Astrocyte of the spinal cord (primary cell): ENCODE measurements at regions not wholly inside any gene's neighbourhood (a gene's known extent, or its start where the extent isn't known, plus 50 kb on each side); places are given as distances from the start of the nearest gene placed in this dataset.

Source experiments
- DNase-seq: peaks from one replicate; pipeline ENCODE4 v3.0.0; 2011; ENCODE audit warnings: low read depth, low spot score
- H3K4me3 ChIP-seq: 2 replicates; pipeline ENCODE4 v1.5.1; 2011; ENCODE audit warnings: low read depth, mild to moderate bottlenecking, low read length, moderate library complexity
- in situ Hi-C: cut with HindIII; loops from 2 replicates; pipeline ENCODE4 v1.10.0; 2017; ENCODE audit warnings: low sequenced_read_pairs
- TF ChIP-seq, protein P1 (sequence below): IDR thresholded peaks from 2 replicates; pipeline ENCODE4 v1.5.1; 2012; ENCODE audit warnings: low read depth, mild to moderate bottlenecking, low read length, inconsistent platforms

- in situ Hi-C loops: no loop called here
- no peak for DNase-seq
- H3K4me3 ChIP-seq: peak overlapping the region; percentile 46
- TF ChIP-seq, protein P1, sequence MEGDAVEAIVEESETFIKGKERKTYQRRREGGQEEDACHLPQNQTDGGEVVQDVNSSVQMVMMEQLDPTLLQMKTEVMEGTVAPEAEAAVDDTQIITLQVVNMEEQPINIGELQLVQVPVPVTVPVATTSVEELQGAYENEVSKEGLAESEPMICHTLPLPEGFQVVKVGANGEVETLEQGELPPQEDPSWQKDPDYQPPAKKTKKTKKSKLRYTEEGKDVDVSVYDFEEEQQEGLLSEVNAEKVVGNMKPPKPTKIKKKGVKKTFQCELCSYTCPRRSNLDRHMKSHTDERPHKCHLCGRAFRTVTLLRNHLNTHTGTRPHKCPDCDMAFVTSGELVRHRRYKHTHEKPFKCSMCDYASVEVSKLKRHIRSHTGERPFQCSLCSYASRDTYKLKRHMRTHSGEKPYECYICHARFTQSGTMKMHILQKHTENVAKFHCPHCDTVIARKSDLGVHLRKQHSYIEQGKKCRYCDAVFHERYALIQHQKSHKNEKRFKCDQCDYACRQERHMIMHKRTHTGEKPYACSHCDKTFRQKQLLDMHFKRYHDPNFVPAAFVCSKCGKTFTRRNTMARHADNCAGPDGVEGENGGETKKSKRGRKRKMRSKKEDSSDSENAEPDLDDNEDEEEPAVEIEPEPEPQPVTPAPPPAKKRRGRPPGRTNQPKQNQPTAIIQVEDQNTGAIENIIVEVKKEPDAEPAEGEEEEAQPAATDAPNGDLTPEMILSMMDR: no peak
Measured at GRCh38 chr9:129352146-129352865, 174.2 kb upstream of the IER5L start.

- in situ Hi-C loops: no loop called here
- TF ChIP-seq, protein P1: no peak
- H3K4me3 ChIP-seq: peak overlapping the region; percentile 46
- DNase-seq: no peak
Measured at GRCh38 chr9:129351642-129352145, 173.6 kb upstream of the IER5L start.

DNA sequence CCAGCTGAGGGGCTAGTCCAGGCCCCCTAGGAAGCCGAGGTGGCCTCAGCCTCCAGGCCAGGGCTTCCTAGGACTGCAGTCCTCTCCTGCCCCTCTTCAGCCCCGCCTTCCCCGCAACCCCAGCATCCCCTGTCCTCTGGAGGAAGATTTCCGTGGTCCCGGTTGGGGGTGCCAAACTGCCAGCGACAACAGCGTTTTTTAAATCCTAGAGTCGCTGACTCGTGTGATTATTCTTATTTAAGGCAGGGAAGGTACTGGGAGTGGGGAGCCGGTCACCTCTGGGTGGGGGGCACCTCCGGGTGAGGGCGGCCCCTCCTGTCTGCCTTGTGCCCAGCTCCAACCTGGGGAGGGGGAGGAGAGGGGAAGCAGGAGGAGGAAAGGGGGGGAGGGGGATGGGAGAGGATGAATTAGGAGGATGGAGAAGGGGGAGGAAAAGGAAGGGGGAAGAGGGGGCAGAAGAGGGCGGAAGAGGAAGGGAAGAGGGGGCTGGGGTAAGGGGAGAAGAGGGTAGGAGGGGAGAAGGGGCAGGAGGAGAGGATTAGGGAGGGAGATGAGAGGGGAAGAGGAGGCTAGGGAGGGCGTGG lies 173.1 kb upstream of the IER5L start:
- DNase-seq: no peak
- TF ChIP-seq, protein P1: peak; percentile 19
- in situ Hi-C loops: no loop called here
- H3K4me3 ChIP-seq: no peak overlapping the region

- DNase-seq: no peak
- TF ChIP-seq, protein P1: no peak
- in situ Hi-C loops: no loop called here
- no peak overlapping the region for H3K4me3 ChIP-seq
Measured at GRCh38 chr9:129350143-129350935, 172.3 kb upstream of the IER5L start.

- in situ Hi-C loops: no loop called here
- no peak overlapping the region for H3K4me3 ChIP-seq
- TF ChIP-seq, protein P1: no peak
- no peak for DNase-seq
Measured at GRCh38 chr9:129349665-129349947, 171.5 kb upstream of the IER5L start.

DNA sequence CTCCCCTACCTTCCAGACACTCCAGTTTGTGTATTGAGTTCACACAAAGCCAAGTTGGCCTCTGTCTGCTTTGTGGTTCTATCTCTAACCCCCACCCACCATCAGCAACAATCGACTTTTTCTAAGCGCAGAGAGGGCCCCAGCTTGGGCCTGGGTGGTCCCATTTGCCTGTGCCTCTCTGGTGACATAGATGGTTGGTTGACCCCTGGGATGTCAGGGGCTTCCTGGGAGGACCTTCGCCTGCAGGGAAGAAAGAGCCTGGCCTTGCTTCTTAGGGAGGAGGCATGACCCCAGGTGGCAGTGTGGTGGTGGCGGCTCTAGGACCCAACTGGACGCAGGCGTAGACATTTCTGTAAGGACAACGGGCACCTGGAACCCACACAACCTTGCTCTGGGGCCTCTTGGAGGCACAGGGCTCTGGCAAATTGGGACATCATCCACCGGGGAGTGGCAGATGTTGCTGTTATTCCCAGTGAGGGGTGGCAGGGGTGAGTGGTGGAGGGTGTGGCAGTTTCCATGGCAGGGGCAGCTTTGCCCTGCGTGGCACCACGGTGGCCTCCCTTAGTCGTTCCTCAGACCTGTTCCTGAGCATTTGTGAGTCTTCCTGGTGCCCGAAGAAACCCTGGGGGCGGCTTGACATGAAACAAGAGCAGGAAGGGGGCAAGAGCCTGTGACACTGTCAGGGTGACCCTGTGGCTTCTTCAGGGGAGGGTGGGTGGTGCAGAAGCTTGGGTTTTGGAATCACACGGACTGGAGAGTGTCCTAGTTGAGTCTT lies 171.0 kb upstream of the IER5L start:
- no peak overlapping the region for H3K4me3 ChIP-seq
- no peak for DNase-seq
- in situ Hi-C loops: no loop called here
- TF ChIP-seq, protein P1: no peak
